SK-N-SH (cell line): ENCODE measurements at regions not wholly inside any gene's neighbourhood (a gene's known extent, or its start where the extent isn't known, plus 50 kb on each side); places are given as distances from the start of the nearest gene placed in this dataset.

Source experiments
- FOXM1 ChIP-seq: IDR thresholded peaks from 2 replicates; pipeline ENCODE4 v1.4.0; 2012; ENCODE audit warnings: low read depth, mild to moderate bottlenecking
- MXI1 ChIP-seq: IDR thresholded peaks from 2 replicates; pipeline ENCODE4 v1.6.1; 2012; ENCODE audit warnings: mild to moderate bottlenecking, low read depth, low read length, improper control_type of control experiment
- POLR2AphosphoS5 ChIP-seq: IDR thresholded peaks from 2 replicates; pipeline ENCODE4 v1.6.1; 2012; ENCODE audit warnings: low read depth, low read length
- RAD21 ChIP-seq: IDR thresholded peaks from 2 replicates; pipeline ENCODE4 v1.6.1; 2012; ENCODE audit warnings: mild to moderate bottlenecking, low read length
- TF ChIP-seq, protein P1 (sequence below): fragments of 200-600 bp; sonication (generic); IDR thresholded peaks from 2 replicates; pipeline ENCODE4 v1.6.1; 2017; ENCODE audit warnings: antibody characterized with exemption, mild to moderate bottlenecking, moderate library complexity

DNA sequence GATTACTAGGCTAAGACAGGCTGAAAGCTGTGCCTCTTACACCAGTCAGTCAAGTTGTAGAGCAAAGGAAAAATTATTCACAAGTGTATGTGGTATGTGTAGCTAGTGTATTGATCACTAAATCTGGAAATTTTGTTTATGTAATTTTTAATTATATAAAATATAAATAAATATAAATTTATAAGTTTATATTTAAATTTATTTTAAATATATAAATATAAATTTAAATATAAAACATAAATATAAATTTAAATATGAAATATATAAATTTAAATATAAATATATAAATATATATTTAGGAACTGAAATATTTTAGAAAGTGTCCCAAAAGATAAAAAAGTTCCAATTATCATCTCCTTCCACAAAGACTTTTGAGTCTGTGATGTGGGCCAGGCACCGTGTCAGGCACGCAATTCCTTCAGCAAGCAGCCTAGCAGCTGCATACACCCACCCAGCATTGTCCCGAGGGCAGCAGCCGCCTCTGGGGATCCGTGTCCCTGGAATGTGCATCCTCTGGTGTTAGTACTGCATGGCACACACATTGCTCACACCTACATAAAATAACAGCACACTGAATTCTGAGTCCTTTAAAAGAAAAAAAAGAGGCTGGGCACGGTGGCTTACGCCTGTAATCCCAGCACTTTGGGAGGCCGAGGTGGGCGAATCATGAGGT lies 1098.0 kb downstream of the BRD1 start:
- TF ChIP-seq, protein P1, sequence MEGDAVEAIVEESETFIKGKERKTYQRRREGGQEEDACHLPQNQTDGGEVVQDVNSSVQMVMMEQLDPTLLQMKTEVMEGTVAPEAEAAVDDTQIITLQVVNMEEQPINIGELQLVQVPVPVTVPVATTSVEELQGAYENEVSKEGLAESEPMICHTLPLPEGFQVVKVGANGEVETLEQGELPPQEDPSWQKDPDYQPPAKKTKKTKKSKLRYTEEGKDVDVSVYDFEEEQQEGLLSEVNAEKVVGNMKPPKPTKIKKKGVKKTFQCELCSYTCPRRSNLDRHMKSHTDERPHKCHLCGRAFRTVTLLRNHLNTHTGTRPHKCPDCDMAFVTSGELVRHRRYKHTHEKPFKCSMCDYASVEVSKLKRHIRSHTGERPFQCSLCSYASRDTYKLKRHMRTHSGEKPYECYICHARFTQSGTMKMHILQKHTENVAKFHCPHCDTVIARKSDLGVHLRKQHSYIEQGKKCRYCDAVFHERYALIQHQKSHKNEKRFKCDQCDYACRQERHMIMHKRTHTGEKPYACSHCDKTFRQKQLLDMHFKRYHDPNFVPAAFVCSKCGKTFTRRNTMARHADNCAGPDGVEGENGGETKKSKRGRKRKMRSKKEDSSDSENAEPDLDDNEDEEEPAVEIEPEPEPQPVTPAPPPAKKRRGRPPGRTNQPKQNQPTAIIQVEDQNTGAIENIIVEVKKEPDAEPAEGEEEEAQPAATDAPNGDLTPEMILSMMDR, result no peak
- TF ChIP-seq FOXM1 (no peak), RAD21 (no peak), POLR2AphosphoS5 (no peak), MXI1 (no peak)
